Endothelial cell of umbilical vein (primary cell): ENCODE measurements at regions not wholly inside any gene's neighbourhood (a gene's known extent, or its start where the extent isn't known, plus 50 kb on each side); places are given as distances from the start of the nearest gene placed in this dataset.

Experiments
- CTCF ChIP-seq, 2 donors: IDR thresholded peaks; 1 replicate in 1 of 2; 2 replicates in 1 of 2; pipeline ENCODE4 v1.5.1; 2011; ENCODE audit warnings: low read length in 2 of 2, mild to moderate bottlenecking in 2 of 2, moderate library complexity in 2 of 2, control low read depth in 1 of 2, inconsistent platforms in 1 of 2, low read depth in 1 of 2; ENCODE audit not compliant: insufficient read depth in 1 of 2; ENCODE audit errors: extremely low read depth in 1 of 2
- EZH2 ChIP-seq: IDR thresholded peaks from 2 replicates; pipeline ENCODE4 v1.6.1; 2012; ENCODE audit warnings: borderline replicate concordance, low read depth, mild to moderate bottlenecking, moderate library complexity, low read length, inconsistent platforms; ENCODE audit not compliant: severe bottlenecking
- POLR2A ChIP-seq: IDR thresholded peaks from 2 replicates; pipeline ENCODE4 v1.6.1; 2012; ENCODE audit warnings: low read depth, mild to moderate bottlenecking, control low read depth, low read length
- POLR2AphosphoS5 ChIP-seq: IDR thresholded peaks from 2 replicates; pipeline ENCODE4 v1.6.1; 2012; ENCODE audit warnings: low read depth, mild to moderate bottlenecking, control low read depth, low read length, moderate library complexity; ENCODE audit not compliant: insufficient read depth

DNA sequence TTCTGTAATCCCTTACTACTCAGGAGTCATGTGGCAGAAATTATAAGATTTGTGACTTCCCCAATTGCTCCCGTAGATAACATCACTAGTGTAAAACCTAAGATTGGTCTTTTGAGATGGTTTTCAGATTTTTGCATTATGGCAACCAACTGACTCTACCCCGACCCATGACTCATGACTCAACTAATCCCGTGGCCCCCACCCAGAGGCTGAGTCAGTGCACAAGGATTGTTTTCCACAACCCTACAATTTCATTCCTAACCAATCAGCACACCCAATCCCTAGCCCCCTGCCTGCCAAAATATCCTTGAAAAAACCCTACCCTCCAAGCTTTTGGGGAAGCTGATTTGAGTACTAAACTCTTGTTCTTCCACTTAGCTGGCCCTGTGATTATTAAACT, 109.4 kb upstream of the FAM9C start:
- no peak for TF ChIP-seq POLR2A
- TF ChIP-seq POLR2AphosphoS5, result no peak
- TF ChIP-seq EZH2, result no peak
- TF ChIP-seq CTCF (IDR thresholded peaks at IDR 0.05; ENCODE audit: extremely low read depth in 1 of 2, insufficient read depth in 1 of 2, low read depth in 1 of 2, low read length in 2 of 2), result no peak
